OCI-LY7 (cell line): ENCODE measurements at regions not wholly inside any gene's neighbourhood (a gene's known extent, or its start where the extent isn't known, plus 50 kb on each side); places are given as distances from the start of the nearest gene placed in this dataset.

Source experiments
- CTCF ChIP-seq: fragments of 200-600 bp; sonication (generic); conservative IDR thresholded peaks from 2 replicates; pipeline ENCODE4 v1.5.1; 2014; ENCODE audit warnings: mild to moderate bottlenecking, antibody characterized with exemption, low read length, moderate library complexity, mixed read lengths
- EZH2phosphoT487 ChIP-seq: fragments of 200-600 bp; sonication (generic); IDR thresholded peaks from 2 replicates; pipeline ENCODE4 v1.6.1; 2018; ENCODE audit warnings: low read depth, borderline replicate concordance, mild to moderate bottlenecking, mixed run types, antibody characterized with exemption, low read length, moderate library complexity, mixed read lengths

GRCh38 chr1:232579466-232579865 lies 50.5 kb downstream of the SIPA1L2 start:
- no peak for TF ChIP-seq CTCF
- TF ChIP-seq EZH2phosphoT487 = no peak
